Upper lobe of left lung (tissue), 4 donors: ENCODE measurements at regions not wholly inside any gene's neighbourhood (a gene's known extent, or its start where the extent isn't known, plus 50 kb on each side); places are given as distances from the start of the nearest gene placed in this dataset.

Experiments used
- POLR2A ChIP-seq, 4 donors: fragments of 450-650 bp; IDR thresholded peaks; one replicate each; pipeline ENCODE4 v1.5.1; 2016 to 2017; ENCODE audit warnings: antibody characterized with exemption in 4 of 4, mild to moderate bottlenecking in 2 of 4
- TF ChIP-seq, protein P1 (sequence below), 6 experiments: fragments of 450-650 bp in 4 of 6; fragments of 200-600 bp in 2 of 6; sonication (generic) in 2 of 6; IDR thresholded peaks; one replicate each; pipeline ENCODE4 v1.5.1; 2016 to 2019; ENCODE audit warnings: antibody characterized with exemption in 6 of 6

DNA sequence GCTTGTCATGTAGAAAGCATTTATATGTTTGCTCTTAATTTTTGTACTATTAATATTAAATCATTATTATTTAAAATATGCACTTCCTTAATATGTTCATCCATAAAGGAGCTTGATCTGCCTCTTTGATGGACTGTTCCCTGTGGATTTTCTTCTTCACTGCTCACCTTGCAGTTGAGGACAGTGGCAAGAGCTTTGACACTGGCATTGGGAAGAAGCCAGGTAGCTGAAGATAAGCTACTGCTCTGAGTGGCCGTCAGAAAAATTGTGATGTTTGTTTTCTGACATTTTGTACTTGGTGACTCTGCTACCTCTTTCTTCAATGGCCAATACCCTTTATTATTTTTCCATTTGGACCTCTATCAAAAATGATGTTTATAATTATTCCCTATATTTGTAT, 349.4 kb upstream of the NOVA1 start:
- TF ChIP-seq, protein P1, sequence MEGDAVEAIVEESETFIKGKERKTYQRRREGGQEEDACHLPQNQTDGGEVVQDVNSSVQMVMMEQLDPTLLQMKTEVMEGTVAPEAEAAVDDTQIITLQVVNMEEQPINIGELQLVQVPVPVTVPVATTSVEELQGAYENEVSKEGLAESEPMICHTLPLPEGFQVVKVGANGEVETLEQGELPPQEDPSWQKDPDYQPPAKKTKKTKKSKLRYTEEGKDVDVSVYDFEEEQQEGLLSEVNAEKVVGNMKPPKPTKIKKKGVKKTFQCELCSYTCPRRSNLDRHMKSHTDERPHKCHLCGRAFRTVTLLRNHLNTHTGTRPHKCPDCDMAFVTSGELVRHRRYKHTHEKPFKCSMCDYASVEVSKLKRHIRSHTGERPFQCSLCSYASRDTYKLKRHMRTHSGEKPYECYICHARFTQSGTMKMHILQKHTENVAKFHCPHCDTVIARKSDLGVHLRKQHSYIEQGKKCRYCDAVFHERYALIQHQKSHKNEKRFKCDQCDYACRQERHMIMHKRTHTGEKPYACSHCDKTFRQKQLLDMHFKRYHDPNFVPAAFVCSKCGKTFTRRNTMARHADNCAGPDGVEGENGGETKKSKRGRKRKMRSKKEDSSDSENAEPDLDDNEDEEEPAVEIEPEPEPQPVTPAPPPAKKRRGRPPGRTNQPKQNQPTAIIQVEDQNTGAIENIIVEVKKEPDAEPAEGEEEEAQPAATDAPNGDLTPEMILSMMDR (IDR thresholded peaks at IDR 0.05): no peak
- no peak for TF ChIP-seq POLR2A (IDR thresholded peaks at IDR 0.05)
